Stimulated activated CD8-positive, alpha-beta memory T cell treated with anti-CD3 and anti-CD28 coated beads, Interleukin-7, amount 100 ng/mL, for 1 hour (primary cell): ENCODE measurements at regions not wholly inside any gene's neighbourhood (a gene's known extent, or its start where the extent isn't known, plus 50 kb on each side); places are given as distances from the start of the nearest gene placed in this dataset.

ENCODE experiments used
- DNase-seq, 2 donors: peaks; one replicate each; pipeline ENCODE4 v3.0.0-alpha.2; 2020; ENCODE audit warnings: low read depth in 2 of 2

DNA sequence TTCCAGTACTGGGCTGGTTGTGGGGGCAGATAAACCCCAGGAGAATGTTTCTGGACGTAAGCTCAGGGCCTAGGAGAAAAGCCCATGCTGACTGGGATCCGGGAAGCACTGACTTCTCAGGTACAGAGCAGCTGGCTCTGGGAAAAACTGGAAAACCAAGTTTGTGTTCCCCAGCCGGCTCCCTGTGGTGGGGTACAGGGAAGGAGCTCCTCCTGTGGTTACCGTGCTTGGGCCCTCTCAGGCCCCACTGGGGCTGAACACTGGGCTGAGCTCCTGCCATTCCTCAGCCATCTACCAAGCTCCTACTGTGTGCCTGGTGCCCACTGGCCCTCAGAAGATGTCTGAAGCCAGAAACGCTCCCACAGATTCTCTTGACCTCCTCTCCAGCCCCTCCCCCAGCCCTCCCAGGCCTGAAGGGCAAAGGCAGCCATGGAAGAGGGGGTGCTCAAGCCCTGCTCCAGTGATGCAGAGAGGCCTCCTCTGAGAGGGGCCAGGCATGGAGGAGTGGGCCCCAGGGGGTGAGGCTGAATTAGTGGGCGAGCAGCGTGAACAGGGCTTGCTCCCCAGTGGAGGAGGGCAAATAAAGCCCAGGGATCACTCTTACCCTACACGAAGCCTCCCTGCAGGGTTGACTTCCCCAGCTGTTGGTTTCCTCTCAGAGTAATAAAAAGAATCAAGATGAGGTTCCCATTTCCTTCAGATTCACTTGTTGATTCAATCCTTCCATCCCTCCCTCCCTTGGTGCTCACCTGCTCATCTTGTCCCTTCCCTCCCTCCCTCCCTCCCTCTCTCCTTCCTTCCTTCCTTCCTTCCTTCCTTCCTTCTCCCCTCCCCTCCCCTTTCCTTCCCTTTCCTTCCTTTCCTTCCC lies 100.0 kb downstream of the VEGFA start:
- DNase-seq = no peak

DNA sequence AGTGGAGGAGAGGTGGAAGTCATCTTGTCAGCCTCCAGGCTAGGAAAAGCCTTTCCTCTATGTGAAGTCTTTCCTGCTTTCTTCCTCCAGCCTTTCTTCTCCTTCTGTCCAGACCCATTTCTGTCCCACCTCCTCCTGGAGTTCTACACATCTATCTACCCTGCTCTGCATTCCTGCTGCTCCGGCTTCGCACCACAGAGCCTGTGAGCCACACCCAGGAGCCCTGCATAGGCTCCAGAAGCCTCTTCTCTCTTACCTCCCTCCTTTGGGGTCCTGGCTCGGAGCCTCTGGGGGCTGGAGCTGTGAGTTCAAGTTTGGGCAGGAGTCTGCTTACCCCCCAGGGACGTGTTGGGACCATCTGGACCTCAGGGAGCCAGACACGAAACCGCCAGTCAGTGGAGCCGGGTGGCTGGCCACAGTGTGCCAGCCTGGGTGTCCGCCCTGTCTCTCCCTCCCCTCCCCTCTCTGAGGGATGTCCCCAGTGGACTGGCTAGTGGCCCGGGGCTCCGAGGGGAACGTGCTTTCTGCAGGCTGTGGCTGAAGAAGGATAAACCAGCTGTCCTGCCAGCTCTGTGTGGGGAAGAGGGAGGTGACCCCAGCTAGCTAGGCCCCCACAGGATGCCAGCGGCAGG lies 99.2 kb downstream of the VEGFA start:
- no peak for DNase-seq

DNA sequence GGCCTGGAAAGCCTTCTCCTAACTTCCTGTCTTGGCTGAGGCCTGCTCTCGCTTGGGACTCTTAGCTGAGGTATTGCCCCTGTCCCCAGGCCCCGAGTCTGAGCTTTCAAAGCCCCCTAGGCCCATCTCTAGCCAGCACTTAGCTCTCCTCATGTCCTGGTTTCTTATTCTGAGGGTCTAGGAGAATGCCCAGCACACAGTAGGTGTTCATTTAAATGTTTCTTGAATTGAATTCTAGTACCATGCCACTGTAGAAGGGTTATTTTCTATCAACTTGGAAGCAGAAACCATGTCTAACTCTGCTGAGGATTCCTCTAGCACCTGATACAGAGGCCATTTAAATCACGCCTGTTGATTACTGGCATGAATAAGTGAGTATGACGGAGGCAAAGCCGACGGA lies 98.5 kb downstream of the VEGFA start:
- no peak for DNase-seq

DNA sequence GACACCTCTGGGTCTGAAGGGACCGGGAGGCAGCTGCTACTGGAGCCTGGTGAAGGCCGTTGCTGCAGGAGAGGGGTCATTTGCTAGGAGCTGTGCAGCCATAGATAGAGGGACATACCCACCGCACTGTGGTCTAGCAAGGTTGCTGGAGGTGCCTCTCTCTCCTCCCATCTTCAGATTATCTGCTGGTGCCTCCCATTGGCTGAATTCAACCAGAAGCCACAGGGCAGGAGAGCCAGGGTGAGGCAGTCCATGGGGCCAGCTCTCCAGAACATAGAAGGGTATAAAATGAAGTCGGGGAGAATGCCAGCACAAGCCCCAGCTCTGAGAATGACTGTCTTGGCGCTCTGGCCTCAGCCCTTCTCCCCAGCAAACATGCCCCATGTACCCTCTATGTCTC lies 98.0 kb downstream of the VEGFA start:
- DNase-seq = no peak

DNA sequence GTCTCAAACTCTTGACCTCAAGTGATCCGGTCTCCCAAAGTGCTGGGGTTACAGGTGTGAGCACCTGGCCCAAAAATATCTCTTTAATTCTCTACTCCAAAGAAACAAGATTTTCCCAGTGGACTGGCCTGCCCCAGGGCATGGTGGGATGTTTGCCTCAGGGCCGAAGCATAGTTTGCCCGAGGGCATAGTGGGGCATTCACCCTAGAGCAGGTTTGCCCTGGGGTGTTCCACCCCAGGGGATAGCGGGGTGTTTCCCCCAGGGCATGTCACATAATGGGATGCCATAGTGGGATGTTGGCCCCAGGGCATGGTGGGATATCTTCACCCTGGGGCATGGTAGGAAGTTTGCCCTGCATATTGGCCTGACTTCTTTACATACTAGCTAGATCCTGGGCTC lies 97.2 kb downstream of the VEGFA start:
- DNase-seq = no peak

DNA sequence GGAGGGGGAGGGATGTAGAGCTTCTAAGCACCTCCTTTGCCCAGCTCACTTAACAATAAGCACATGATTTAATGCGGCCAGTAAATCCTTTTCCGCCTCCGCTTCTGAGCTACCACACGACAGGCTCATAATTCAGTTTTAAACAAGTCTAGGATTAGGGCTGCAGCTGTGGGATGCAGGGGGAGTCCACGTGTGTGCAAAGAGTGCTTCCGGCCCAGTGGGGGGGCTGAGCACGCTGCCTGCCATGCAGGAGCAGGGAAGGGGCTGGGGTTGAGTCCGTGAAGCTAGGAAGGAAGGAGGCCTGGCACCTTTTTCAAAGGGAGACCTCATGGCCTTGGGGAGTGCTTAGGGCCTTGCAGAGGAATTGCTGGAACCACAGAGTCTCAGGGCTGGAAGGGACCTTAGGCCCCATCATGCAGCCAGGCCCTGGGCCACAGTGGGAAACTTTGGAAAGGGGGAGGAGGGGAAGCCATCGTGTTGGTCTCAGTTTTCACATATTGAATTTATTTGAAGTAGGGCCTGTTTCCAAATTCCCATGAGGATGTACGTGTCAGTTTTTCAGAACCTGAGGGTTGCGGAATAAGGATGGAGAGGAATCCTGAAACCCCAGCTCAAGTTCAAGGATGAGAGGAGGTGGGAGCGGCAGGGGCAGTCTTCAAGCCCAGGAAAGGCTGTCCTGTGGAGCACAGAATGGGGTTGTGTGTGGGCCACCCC lies 96.1 kb downstream of the VEGFA start:
- DNase-seq = no peak

DNA sequence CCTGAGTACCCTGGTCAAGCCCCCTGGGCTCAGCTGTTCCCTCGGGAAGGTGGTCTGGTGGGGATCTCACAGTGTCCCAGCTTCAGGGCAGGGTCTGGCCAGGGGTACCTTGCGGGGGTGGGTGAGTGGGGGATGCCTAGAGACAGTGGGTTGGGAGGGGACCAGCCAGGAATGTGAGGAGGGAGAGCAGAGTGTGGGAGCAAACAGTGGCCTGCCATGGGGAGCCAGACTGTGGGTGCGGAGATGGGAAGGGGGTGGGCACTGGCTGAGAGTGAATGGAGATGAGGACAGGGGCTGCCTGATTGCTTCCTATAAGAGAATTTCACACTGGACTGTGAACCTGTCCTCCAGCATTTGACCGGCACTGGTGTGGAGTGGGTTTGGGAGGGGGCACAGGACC lies 95.1 kb downstream of the VEGFA start:
- no peak for DNase-seq

DNA sequence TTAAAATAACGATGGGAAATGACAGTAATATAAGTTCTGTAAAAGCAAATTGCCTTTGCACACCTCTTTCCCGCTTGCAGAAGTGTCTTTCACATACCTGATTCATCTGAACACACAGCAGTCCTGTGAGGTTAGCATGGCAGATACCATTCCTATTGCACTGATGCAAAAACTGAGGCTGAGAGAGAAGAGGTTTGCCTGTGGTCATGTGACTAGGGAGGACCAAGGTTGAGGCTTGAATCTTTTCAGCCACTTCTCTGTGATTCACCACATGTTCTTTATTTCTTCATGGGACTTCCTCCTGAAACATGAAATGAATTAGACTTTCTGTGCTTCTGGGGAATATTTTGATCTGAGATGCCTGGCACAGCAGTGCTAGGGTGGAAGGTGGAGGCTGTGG lies 92.9 kb downstream of the VEGFA start:
- no peak for DNase-seq

DNA sequence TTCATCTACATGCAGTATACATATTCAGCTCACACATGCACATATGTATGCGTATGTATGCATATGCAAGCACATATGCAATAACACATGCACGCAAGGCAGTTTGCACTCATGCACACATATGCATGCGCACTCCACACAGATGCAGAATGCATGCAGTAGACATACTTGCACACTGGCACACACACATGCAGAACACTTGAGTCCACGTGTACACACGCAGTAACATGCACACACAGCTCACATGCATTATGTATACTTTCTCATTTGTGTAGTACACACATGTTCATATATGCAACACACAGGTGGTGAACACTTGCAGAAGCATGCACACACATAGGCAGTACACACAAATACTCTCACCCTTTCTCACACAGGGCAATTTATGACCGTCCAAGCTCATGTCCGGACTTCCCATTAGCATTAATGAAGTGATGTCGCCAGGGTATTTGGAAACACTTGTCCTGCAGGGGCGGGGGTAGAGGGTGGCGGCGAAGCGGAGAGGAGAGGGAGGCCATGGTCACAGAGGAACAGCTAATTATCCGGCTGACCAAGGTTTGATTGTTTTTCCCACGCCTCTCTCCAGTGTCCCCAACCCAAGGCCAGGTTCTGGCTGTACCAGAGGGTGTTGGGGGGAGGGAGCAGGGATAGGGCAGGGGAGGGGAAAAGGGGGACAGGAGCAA lies 91.3 kb downstream of the VEGFA start:
- no peak for DNase-seq

DNA sequence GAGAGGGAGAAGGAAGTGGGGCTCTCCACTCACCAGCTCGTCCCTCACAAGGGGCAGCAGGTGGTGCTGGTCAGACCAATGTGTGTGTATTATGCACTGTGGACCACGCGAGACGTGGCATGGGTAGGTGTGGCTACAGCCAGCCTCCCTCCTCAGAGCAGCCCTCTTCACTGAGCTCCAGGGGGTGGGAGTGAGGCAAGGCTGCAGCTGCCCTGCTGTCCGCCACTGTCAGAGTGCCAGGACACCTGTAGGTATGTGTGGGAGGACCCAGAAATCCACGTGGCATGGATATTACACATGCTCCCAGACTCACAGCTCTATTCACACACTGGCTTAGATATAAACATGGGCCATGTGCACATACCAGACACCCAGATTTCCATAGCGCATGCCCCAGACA lies 90.3 kb downstream of the VEGFA start:
- no peak for DNase-seq

DNA sequence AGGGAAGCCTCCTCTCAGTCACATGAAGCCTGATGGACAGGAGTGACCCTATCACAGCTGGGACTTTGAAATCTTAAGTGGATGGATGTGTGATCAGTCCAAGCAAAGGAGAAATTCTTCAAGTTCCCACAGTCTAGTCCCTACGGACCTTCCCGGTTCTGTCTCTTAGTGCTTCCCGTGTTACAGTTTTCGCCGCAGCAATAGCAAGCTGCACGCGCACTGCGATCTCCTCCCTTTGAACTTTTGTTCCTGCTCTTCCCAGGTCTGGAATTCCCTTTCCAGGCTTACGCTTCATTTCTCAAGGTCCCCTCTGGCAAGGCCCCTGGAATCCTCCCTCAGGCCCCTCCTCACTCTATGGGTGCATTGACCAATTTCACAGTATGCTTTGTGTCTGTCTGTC lies 89.2 kb downstream of the VEGFA start:
- DNase-seq = no peak

DNA sequence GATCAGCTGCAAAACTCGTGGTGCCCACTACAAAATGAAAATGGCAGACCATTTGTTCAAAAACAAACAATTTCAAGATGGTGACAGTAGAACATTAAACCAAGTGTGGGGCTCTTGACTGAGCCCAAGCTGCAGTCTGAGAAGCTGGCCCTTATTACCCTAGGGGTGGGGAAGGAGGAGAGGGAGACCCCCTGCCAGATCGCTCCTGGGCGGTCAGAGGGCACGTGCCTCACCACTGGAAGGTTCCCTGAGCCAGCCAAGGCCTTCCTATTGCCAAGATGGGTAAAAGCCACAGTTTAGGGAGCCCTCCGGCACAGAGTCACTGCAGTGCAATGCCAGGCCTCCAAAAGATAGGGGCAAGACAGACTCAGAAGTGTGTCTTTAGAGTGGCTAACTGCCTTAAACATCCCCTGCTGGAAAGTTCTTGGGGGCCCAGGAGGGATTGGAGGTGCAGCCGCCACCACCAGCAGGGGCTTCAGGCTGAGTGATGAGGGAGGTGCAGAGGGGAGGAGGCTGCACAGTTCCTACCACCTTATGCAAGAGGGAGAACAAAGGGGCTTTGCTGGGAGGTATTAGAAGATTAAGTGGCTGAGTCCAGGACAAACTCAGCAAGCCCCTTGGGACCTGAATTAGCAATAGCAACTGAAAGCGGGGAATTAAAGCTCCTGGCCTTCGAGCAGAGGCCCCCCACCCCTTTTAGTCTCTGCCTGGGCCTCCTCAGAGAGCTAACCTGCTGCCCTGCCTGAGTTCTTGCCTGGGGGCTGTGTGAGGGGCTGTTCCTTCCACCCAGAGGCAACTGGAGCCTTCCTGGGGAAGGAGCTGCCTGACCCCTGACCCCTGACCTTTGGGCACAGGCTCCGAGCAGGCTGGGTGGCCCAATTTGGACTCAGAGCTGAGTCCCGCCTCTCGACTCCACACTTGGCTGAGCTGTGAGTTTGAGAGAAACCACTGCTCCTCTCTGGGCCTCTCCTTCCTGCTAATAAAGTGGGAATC lies 88.4 kb downstream of the VEGFA start:
- no peak for DNase-seq

DNA sequence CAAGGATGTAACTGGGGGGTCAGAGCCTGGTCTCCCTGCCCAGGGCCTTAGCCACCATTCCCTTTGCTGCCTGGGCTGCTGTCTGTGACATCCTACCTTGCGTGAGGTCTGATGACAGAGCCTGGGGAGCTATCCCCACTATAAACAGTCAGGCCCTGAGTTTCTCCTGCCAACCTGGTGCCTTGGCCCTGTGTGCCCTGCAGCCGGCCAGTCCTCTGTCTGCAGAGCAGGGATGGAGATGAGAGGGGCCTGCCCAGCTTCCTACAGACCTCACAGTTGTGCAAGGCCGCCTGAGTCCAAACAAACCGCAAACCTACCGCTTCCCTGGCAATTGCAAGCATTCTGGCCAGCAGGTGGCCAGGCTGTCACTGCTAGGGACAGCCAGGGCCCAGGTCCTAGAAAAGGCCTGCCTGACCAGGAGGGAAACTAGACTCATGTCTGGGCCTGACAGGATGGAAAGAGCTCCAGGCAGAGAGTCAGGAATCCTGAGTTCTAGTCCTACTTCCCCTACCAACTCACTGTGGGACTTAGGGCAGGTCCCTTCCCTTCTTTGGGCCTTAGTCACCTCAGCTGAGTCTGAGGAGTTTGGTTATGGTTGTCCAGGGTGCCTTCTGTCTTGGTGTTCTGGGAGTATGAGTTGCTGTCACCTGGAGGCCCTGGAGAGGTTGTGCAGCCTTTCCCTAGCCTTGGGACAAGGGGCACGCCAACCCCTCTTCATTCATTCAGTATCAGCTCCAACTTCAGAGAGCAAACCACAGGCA lies 86.2 kb downstream of the VEGFA start:
- no peak for DNase-seq

DNA sequence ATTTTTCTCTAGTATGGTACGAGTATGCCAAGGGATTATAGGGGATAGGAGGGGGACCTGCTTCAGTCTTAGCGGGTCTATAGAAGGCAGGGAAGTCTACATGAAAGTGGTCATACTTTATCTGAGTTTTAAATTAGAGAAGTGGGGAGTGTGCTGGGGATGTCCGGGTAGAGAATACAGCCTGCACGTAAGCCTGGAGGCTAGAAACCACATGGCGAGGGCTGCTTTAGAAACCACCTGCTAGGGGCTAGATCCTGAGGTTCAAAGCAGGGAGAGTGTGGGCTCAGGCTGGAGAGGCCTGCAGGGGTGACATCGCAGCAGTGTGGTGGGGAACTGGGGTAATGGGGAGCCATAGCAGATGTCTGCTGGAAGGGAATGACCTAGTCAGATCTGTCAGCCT lies 85.2 kb downstream of the VEGFA start:
- DNase-seq = no peak

DNA sequence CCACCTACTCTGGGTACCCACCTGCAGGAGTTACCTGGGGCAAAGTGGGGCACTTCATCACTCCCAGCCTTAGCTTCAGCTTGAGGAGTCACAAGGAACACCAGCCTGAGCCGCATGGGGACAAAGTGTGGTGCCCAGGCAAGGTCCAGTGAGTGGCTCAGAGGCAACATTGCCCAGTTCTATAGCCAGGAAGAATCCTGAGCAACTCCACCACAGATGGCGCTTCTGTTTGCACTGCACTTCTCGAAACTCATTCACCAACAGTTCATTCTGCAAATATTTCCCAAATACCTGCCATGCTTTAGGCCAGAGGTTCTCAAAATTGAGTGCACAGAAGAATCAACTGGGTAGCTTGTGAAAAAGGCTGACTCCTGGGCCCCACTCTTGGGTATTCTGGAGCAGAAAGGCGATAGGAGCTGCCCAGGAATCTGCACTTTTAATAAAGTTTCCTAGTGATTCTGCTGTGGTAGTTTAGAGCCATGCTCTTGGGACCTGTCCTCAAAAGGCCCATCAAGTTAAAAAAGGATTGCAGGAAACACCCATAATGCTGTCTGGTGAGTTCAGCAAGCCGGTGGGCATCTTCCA lies 83.1 kb downstream of the VEGFA start:
- no peak for DNase-seq

DNA sequence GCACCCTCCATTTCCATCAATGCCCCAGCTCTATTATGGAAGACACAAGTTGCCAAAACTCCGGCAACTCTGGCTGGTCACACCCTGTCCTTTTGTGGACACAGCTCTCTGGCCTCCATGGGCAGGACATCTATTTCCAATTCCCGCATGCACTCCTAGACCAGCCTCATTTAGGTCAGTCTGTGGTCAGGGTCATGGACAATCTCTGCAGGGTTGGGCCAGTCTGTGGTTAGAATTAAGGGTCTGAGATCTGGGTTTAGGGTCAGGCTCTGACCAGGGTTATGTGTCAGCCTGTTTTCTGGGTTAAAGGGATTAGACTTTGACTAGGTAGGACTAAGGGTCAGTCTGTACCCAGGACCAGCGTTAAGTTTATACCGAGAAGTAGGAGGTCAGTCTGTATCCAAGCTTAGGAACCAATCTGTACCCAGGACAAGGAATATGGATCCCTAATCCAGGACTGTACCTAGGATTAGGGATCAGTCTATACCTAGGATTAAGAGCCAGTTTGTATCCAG lies 82.4 kb downstream of the VEGFA start:
- no peak for DNase-seq

DNA sequence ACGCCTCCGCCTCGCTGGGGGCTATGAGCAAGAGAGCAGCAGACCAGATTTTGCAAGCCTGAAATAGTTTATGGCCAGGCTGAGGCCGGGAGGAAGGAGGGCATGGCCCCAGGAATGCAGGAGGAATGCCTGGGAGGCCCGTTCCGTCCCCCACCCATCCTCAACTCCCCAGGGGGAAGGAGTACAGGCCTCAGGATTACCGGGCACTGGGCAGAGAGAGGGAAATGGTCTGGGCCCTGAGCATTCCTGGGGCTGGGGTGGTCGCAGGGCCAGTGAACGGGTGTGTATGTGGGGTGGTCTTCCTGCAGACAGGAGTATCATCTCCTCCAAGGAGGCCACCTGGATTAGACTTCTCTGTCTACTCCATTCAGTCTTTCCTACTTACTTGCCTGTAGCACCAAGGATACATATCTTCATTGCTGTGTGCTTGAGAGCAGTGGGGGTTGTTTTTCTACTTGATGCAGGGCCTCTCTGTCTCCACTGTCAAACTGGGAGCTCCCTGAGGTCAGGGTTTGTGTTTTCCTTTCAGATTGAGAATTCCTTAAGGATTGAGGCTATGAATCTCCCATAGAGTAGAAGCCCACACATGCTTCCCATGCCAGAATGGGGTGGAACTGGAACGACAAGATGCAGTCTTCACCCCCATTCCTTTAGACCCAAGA lies 81.3 kb downstream of the VEGFA start:
- no peak for DNase-seq

DNA sequence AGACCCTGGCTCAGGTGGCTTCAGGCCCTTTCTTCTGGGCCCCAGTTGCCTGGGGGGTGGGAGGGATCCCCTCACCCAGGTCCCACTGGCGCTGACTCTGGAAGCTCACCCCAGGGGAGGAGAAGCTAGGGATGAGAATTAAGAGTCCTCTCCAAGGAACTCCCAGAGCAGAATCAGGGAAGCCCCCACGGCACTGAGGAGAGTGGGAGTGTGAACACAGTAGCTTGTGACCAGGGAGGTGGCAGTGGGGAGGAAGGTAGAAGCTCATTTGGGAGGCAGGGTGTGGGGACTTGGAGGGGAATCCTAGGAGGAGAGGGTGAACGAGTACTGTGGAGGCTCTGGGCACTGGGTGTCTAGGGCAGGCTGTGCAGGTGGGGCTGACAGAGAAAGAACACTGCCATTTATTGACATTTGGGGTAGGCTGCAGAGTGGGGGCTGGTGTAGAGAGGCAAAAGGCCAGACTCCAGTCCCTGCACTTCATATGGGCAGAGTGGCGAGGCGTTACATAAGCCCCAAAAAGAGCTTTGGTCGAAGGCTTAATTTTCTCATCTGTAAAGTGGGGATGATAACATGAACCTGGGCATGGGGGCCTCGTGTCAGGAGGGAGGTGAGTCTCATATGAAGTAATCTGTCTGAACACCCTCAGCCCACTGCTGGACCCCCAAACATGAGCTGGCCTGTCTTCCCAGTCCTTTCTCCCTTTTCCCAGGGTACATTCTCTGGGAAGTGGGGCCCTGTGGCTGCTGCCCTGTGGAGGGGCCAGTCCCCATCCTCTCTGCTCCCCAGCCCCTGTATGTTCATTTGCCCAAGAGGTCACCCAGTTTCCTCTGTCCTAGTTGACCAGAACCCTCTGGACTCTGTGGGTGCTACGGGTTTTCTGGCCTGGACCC lies 80.5 kb downstream of the VEGFA start:
- no peak for DNase-seq
